T-helper 22 cell (primary cell): ENCODE measurements at regions not wholly inside any gene's neighbourhood (a gene's known extent, or its start where the extent isn't known, plus 50 kb on each side); places are given as distances from the start of the nearest gene placed in this dataset.

ENCODE experiments used
- DNase-seq: peaks from one replicate; pipeline ENCODE4 v3.0.0-alpha.2; 2020; ENCODE audit warnings: low read depth

DNA sequence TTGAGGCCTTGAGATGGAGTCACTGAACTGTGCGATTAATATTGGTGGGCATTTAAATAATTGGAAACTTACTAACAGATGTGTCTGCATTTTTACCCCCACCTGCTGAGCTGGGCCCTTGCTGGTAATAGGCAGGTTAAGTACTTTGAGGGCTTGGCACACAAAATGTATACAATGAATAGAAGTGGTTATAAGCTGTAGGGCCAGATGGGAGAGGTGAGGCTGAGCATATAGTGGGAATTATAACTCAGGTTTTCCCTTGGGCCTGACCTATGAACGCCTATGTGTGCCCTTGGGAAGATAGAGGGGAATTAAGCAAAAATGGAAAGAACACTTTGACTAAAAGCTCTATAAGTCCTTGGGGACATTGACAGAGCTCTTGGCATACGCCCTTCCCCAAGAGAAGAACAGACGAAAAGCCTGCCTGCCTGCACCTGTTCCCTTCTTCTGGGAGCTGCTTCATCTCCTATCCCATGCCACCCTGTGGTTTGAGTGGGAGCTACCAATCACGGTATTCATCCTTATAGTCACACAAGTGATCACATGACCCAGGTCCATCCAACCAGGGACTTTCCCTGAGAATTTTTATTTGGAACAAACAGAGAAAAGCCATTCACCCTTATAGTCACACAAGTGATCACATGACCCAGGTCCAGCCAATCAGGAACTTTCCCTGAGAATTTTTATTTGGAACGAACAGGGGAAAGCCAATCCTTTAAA is 260.7 kb upstream of the CSF3R start:
- no peak for DNase-seq

DNA sequence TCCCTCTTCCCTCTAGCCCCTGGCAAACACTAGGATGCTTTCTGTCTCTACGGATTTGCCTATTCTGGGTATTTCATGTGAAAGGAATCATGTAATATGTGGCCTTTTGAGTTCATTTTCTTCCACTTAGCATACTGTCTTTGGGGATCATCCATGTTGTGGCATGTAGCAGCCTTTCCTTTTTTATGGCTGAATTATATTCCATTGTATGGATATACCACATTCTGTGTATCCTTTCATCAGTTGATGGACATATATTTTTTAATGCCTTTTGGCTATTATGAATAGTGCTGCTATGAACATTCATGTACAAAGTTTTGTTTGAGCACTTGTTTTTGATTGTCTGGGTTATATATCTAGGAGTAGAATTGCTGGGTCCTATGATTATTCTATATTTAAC is 258.4 kb upstream of the CSF3R start:
- DNase-seq: no peak

DNA sequence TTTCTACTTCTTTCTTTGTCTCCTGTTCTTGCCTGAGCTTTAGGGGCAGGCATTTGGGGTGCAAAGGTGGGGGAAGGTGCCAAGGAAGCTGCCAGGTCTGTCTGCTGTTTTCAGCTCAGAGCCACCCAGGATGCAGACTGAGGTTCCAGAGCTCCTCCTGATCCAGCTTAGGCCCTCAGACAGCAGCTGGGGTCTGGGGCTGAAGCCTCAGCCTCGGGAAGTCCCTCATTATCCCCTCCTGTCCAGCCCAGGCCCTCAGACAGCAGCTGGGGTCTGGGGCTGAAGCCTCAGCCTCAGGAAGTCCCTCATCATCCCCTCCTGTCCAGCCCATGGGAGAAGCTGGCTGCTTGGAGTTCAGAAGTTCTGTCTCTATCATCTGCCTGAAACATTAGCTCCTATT is 257.7 kb upstream of the CSF3R start:
- no peak for DNase-seq

DNA sequence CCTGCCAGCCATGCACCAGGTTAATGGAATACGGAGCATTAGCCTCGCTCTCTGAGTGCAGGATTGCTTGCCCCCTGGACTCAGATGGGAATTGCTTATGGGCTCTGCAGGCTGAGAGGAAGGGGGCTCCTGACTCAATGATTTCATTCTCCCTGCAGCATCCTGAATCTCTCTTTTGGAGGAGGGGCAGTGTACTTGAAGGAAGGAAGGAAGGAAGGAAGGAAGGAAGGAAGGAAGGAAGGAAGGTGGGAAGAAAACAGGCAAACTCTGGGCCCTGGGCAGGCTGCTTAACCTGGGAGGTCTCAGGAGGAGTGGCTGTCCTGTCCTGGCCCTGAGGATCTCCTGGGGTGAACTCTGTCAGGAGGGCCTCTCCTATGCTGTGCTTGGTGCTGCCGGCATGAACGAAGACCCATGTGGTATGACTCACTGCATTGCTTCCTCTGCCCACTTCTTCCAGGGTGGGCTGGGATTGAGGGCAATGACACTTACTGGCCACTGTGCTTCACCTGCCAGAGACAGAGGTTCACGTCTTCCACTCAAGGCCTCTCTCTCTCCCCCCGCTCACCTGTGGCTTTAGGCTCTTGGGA is 257.1 kb upstream of the CSF3R start:
- DNase-seq: no peak

DNA sequence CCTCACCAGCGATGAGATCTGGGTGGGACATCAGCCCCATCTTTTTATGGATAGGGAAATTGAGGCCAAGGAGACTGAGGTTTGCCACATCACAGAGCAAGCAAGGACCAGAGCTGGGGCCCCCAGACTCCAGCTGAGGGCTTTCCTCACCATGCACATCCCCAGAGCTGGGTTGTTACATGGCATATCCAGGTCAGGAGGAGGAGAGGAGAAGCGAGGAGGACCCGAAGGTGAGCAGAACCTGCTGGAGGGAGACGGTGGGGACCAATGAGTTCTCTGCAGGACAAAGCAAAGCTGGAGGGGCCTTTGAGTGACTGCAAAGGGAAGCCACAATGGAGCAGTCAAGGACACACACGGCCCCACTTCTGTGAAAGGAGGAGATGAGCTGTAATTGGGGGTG is 255.5 kb upstream of the CSF3R start:
- DNase-seq: no peak

DNA sequence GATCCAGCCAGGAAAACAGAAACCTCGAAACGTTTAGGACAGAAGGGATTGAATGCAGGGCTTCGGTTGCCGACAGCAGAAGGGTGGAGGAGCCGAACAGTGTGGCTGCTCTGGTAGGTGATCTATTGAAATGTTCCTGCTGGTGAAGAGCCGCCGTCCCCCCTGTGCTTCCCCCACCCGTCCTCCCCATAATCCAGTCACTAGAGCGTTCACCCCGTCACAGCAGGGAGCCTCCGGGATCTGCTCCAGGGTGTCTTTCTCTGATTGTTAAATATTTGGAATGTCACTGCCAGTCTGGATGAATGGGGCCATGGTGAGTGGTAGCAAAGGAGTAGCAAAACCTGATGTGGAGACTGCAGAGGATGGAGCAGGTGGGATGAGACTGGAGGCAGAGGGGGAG is 255.1 kb upstream of the CSF3R start:
- DNase-seq: no peak

DNA sequence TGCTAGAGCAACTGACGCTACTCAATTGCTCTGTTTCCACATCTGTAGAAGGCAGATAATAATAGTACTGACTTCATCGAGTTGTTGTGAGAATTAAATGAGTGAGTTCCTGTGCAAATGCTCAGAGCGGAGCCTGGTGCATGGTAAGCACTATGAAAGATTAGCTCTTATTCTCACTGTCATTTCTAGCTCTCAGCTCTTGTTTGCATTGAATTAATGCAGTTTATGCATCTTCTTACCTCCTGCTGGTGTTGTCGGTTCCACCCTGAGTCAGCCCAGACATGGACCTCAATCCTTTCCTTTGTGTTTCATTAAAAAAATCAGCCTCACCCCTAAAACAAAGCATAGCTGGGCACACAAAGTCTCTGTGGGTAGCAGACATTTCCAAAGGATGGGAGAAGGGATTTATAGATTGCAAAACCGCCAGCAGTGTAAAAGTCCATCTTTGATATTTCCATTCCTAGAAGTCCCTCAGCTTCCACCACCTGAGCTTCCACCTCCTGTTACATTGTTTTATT is 254.4 kb upstream of the CSF3R start:
- no peak for DNase-seq

DNA sequence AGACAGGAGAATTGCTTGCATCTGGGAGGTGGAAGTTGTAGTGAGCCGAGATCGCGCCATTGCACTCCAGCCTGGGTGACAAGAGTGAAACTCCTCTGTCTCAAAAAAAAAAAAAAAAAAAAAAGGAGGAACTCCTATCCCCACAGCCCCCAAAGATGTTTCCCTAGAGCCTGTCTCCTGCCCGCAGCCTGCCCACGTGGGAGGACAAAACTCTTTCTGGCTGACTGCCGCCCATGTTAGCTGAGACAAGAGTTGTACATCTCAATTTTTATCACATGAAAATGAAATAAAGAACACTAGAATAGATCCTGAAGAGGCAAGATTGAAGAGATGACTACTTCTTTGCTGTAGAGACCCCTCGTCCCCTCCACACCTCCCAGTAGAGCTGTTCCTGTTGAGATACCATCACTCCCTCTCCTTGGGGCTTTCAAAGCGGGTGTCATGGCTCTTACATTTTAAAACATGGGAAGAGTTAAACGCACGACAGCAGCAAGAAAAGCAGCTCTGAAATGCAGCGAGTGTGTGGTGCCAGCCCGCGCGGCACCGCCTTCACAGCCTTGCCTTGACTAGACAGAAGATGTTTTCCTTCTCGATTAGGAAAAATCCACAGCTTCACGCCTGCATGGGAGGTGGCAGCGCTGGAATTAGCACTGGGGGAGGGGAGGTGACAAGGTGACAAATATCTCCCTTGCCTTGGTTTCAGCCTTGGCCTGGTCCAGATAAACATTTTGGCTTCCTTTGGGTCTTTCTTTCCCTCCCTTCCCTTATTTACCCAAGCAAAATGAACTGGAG is 253.4 kb upstream of the CSF3R start:
- DNase-seq: no peak

DNA sequence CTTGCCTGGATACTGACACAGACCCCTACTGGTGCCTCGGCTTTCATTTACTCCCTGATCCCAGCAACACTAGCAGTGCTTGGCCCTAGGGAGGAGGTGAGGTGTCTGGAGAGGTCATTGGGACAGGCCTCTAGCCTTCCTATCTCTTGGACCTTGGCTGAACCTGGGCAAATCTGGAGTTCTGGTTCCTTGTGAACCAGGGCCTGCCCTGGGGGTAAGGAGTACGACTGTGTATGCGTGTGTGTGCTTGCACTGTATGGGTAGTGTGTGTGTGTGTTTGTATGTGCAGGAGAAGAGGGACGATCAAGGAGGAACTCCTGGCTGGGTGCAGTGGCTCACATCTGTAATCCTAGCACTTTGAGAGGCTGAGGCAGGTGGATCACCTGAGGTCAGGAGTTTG is 252.7 kb upstream of the CSF3R start:
- DNase-seq: no peak

DNA sequence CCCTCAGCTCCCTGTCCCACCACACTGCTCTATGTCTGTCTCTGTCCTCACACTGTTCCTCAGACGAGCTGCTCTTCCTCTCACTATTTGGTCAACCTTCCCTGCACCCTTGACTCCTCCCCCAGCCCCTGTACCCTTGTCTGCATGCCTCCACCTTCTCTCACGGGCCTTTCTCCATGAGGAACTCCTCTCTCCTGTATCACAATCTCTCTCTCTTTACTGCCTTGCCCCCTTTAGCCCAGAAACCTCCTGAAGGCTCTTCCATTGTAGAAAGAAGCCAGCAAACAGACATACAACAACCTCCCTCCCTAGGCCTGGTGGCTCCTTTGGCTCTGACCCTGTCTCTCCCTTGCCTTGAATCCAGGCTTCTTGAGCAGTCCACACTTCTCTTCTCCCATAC is 251.6 kb upstream of the CSF3R start:
- DNase-seq: no peak

DNA sequence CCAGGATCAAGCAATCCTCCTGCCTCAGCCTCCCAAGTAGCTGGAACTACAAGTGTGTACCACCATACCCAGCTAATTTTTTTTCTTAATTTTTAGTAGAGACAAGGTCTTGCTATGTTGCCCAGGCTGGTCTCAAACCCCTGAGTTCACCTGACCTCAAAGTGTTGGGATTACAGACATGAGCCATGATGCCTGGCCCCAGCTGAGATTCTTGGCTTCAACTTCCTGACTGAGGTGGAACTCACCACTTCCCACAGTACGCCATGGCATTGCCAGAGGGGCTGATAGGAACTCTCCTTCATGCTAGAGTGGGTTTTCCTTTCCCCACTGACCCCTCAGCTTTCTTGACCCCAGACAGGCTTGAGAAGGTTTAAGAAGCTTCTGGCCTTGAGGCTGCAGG is 251.0 kb upstream of the CSF3R start:
- no peak for DNase-seq

DNA sequence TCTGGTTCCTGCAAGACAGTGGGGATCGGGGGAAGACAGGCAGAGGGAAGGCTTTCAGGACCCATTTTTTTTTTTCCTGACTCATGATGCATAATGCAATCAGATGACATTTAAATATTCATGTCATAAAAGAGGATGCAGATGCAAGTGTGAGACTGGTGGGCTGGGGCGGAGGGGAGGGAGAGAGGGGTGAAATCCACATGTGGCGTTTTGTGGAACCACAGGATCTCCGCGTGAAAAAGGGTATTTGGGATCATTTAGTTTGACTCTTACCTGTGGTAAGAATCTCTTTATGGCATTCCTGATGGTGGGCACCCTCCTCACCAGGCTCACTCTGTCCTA is 249.3 kb upstream of the CSF3R start:
- DNase-seq: no peak

DNA sequence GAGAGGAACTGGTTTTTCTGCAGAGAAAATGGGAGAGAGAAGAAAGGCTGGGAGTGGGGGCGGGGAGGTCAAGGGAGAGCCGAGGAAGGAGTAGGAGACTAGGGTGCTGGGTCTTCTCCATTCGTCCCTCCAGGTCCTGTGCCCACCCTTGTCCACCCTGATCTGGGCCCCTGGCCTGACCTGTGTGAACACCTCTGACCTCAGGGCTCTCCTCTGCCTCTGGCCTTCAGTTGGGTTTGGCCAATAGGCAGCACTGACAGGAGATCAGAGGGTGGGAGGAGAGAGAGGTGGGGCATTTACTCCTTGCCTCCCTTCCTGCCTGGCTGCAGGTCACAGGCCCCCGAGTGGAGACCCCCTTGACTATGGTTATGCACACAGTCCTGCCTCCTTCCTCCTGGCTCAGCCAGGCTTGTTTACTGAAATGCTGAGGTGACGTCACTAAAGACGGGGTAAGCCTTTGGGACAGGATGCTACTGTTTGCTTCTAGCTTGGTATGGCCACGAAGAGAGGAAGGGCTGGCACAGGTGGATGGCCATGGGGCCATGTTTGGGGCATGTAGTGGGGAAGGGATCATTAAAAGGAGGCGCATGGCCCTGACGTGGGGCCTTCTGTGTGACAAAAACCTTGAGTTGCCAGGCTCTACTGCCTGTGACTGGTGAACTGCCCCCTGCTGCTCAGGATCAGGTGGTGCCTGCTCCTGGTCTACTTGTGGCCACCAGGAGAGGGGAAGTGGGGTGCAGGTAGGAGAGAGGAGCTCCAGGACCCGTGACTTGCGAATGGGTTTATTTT is 248.7 kb upstream of the CSF3R start:
- DNase-seq: no peak

DNA sequence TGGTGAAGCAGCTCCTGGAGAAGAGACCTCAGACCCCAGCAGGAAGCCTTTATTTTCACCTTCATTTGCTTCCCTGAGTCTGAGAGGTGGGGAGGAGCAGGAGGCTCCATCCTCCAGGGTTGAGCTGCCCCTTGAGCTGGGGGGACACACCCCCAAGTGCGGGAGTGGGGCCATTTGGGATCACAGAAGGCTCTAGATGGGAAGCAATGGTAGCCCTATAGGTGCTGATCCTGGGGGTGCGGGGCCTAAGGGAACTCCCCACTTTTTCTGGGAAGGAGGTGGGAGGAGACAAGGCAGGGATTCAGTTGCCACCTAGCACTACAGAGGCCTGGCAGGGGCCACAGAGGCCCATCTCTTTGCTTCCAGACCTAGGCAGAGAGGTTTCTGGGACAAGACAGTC is 247.9 kb upstream of the CSF3R start:
- DNase-seq: no peak

DNA sequence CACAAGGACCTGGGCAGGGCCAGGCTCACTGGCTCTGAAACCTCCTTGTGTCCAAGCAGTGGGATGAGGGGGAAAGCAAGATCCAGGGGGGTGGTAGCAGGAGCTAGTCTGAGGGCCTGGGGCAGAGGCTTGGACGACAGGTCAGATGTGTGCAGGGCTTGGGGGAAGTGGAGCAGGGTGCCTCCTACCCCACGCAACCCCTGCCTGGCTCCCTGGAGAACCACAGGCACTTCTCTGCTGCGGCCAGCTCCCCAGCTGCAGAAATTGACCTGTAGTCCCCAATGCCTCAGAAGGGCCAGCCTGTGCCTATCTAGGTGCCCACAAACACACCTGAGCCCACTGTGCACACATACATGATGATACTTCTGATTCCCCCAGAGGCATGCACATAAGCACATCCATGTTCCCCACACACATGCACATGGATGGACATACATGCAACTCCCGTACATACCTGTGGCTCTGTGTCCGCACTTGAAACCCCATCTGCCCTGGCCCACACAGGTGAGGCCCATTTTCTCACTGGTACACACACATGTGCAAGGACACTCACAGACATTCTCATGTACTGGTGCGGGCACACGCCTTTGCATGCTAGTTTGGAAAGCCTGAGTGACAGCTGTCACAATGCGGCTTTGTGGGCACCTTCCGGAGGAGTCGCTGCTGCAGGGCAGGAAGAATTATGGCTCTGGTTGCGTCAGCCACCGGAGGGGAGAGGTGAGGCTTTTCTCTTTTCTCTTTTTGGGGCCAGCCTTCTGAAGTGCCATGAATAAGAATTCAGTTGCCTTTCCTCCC is 247.2 kb upstream of the CSF3R start:
- no peak for DNase-seq

DNA sequence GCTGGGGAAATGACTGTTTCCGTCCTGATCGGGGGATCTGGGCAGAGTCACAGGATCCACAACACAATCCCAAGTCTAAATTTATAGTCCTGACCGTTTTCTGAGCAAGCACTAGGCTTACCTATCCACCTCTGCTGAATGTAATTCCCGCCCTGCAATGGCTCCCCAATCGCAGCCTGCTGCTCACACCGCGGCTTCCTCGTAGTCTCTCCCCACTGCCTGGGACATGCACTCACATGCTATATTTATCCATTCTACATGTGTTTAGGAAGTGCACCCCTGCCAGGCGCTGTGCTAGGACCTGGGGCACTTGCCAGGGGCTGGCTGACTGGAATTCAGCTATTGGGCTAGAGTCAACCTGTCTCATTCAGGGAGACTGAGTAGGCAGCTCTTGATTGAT is 246.6 kb upstream of the CSF3R start:
- no peak for DNase-seq

DNA sequence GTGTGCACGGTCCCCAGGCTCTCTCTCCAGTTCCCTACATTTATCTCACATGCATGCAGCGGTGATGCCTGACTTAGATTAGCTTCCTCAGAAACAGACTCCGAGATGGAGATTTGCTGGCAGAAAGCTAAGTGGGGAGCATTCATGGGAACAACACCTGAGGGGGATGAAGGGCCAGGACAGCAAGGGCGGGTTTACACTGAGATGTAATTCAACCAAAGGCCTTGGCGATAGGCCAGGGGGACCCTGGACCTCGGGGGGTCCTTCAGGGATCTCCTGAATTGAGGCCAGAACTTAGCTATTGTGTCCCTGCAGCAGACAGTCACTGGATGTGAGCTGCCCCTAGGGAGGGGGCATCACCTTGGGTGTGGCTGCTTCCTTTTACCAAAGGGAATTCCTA is 246.1 kb upstream of the CSF3R start:
- no peak for DNase-seq

DNA sequence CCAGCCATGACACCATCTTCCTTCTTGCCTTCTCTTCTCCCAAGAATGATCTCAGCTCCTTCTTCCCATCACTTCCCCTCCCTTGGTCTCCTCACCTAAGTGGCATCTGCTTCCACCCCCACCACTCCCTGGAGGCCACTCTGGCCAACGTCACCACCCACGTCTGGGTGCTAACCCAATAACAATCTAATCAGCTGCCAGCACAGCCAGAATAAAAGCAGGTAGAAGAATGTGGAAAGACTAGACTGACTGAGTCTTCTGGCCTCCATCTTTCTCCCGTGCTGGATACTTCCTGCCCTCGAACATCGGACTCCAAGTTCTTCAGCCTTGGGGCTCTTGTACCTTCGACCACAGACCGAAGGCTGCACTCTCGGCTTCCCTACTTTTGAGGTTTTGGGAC is 245.3 kb upstream of the CSF3R start:
- DNase-seq: no peak

DNA sequence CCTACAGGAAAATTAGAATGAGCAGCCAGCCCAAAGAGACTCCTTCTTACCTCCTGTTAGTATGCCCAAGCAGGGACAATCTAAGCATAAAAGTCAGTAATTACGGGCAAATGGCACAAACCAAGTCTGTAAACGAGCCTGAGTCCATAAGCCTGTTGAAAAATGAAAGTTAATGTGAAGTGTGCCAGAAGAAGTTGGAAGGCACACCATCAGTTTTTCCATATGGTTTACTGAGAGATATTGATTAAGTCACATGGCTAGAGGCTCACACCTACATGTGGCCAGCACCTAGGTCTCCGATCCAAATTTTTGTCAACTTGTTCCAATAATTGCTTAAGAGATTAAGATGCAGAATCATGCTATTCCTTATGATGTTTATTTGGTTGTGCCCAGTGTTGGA is 242.4 kb upstream of the CSF3R start:
- no peak for DNase-seq

DNA sequence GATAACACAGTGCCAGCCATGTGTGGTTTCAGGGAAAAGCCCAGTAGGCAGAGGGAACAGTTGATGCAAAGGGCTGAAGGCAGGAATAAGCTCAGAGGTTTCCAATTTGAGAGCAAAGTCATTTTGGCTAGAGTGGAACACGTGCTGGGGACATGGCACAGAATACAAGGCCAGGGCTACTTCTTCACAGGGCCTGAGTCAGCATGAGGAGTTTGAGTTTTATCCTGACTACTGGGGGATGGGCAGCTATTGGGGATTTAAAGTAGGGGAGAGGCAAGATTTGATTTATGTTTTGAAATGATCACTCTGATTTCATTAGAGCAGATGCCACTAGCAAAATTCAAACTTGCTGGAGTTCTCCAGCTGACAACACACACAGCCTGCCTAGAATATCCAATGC is 241.1 kb upstream of the CSF3R start:
- no peak for DNase-seq

DNA sequence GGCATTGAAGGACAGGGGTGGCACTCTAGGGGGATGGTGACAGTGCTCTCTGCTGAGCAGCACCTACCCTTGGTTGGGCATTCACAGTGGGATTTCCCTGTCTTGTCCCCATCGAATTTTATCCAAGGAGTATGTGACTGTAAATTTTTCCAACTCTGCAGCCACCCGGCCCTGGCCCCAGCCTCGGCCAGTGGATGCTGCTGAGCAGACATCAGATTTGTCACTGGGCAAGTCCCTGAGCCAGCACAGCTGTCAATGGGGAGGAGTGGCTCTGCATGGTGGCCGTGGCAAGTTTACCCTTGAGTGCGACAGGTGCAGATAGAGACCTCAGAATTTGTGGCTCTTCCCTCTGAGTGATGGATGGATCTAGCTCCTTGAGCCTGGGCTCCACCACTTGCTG is 240.2 kb upstream of the CSF3R start:
- DNase-seq: no peak

DNA sequence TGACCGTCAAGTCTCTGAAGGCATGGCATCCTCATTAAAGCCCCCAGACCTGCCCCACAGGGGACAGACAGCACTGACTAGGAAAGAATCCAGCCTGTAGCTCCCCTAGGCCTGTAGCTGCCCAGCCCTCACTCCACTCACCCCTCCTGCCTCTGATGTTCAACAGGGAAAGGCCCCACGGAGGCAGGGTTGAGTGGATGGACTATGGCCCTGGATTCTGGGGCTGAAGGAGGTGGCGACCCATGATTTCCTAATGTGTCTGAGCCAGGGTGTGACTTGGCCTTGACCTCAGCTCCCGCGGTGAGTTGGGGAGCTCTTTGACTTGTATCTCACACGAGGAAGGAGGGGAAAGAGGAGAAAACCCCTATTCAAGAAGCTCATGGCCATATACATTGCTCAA is 238.5 kb upstream of the CSF3R start:
- no peak for DNase-seq
